Naive B cell (primary cell): ENCODE measurements at regions not wholly inside any gene's neighbourhood (a gene's known extent, or its start where the extent isn't known, plus 50 kb on each side); places are given as distances from the start of the nearest gene placed in this dataset.
A peak's percentile ranks its signal among the peaks of the same experiment; 100 is the strongest.
"Not testable (repeated sequence)": the region's sequence is repeated elsewhere in the genome, so short reads cannot be mapped to it uniquely, and the experiment has no call there.

ENCODE experiments used
- ATAC-seq, 2 donors: fragments of 150-1000 bp; cut with Tn5 transposase; 2 replicates each; pipeline ENCODE4 v1.10.0; 2021; ENCODE audit warnings: low read depth in 2 of 2, mild to moderate bottlenecking in 2 of 2, moderate library complexity in 2 of 2
- DNase-seq: peaks from one replicate; pipeline ENCODE4 v3.0.0; 2022
- H3K27ac Mint-ChIP-seq, 6 donors: one replicate each; pipeline ENCODE4 v1.8.0; 2020 to 2022; ENCODE audit warnings: mild to moderate bottlenecking in 6 of 6, mixed read lengths in 6 of 6, moderate library complexity in 5 of 6, inconsistent platforms in 2 of 6
- H3K27me3 Mint-ChIP-seq, 3 donors: one replicate each; pipeline ENCODE4 v1.8.0; 2021 to 2022; ENCODE audit warnings: mixed read lengths in 3 of 3, mild to moderate bottlenecking in 1 of 3
- H3K36me3 Mint-ChIP-seq, 2 donors: one replicate each; pipeline ENCODE4 v1.8.0; 2020 to 2022; ENCODE audit warnings: mixed read lengths in 2 of 2, inconsistent platforms in 1 of 2, mild to moderate bottlenecking in 1 of 2
- H3K4me1 Mint-ChIP-seq, 3 donors: one replicate each; pipeline ENCODE4 v1.8.0; 2020 to 2022; ENCODE audit warnings: mixed read lengths in 3 of 3, inconsistent platforms in 1 of 3, mild to moderate bottlenecking in 1 of 3, moderate library complexity in 1 of 3
- H3K4me3 Mint-ChIP-seq, 8 donors: one replicate each; pipeline ENCODE4 v1.8.0; 2020 to 2022; ENCODE audit warnings: mild to moderate bottlenecking in 8 of 8, mixed read lengths in 8 of 8, moderate library complexity in 8 of 8, inconsistent platforms in 2 of 8
- H3K9me3 Mint-ChIP-seq, 7 donors: one replicate each; pipeline ENCODE4 v1.8.0; 2020 to 2022; ENCODE audit warnings: mixed read lengths in 7 of 7, mild to moderate bottlenecking in 5 of 7, inconsistent platforms in 2 of 7, moderate library complexity in 1 of 7

- H3K4me1 Mint-ChIP-seq = no peaks in the 10 kb centered on the region
- no peak for DNase-seq
- H3K36me3 Mint-ChIP-seq = no peaks in the 10 kb centered on the region
- H3K9me3 Mint-ChIP-seq = peaks cover 0 to 7% (median 0%) of the 10 kb centered on the region in 7 donors
- no peak overlapping the region for H3K27ac Mint-ChIP-seq
- no peak overlapping the region for H3K4me3 Mint-ChIP-seq
- no peaks in the 10 kb centered on the region for H3K27me3 Mint-ChIP-seq
- no peak for ATAC-seq
Measured at GRCh38 chr10:65788271-65788670, 1137.6 kb upstream of the LRRTM3 start.

- Mint-ChIP-seq H3K9me3 (peaks cover 0 to 7% (median 4%) of the 10 kb centered on the region in 7 donors), H3K36me3 (no peaks in the 10 kb centered on the region), H3K27ac (no peak overlapping the region), H3K4me1 (no peaks in the 10 kb centered on the region), H3K4me3 (no peak overlapping the region), H3K27me3 (no peaks in the 10 kb centered on the region)
- no peak for ATAC-seq
- DNase-seq = no peak
Measured at GRCh38 chr10:65791979-65792378, 1133.9 kb upstream of the LRRTM3 start.

GRCh38 chr10:65793738-65794425 lies 1132.0 kb upstream of the LRRTM3 start:
- Mint-ChIP-seq H3K4me3 (no peak overlapping the region), H3K4me1 (no peaks in the 10 kb centered on the region), H3K36me3 (no peaks in the 10 kb centered on the region), H3K9me3 (peaks cover 0 to 7% (median 5%) of the 10 kb centered on the region in 7 donors), H3K27me3 (no peaks in the 10 kb centered on the region), H3K27ac (no peak overlapping the region)
- no peak for DNase-seq
- no peak for ATAC-seq

GRCh38 chr10:65794861-65795260 lies 1131.0 kb upstream of the LRRTM3 start:
- not testable (repeated sequence) for H3K36me3 Mint-ChIP-seq, H3K9me3 Mint-ChIP-seq, H3K27ac Mint-ChIP-seq, H3K27me3 Mint-ChIP-seq, ATAC-seq, H3K4me3 Mint-ChIP-seq, H3K4me1 Mint-ChIP-seq, DNase-seq

GRCh38 chr10:65796472-65796871 lies 1129.4 kb upstream of the LRRTM3 start:
- no peak overlapping the region for H3K27ac Mint-ChIP-seq
- no peak overlapping the region for H3K4me3 Mint-ChIP-seq
- ATAC-seq (no peak), DNase-seq (no peak)
- H3K36me3 Mint-ChIP-seq = no peaks in the 10 kb centered on the region
- no peaks in the 10 kb centered on the region for H3K4me1 Mint-ChIP-seq
- peaks cover 0 to 5% (median 4%) of the 10 kb centered on the region in 7 donors for H3K9me3 Mint-ChIP-seq
- no peaks in the 10 kb centered on the region for H3K27me3 Mint-ChIP-seq

- no peaks in the 10 kb centered on the region for H3K36me3 Mint-ChIP-seq
- no peak overlapping the region for H3K27ac Mint-ChIP-seq
- H3K4me1 Mint-ChIP-seq = no peaks in the 10 kb centered on the region
- no peaks in the 10 kb centered on the region for H3K27me3 Mint-ChIP-seq
- DNase-seq (no peak), ATAC-seq (no peak)
- no peak overlapping the region for H3K4me3 Mint-ChIP-seq
- H3K9me3 Mint-ChIP-seq = peaks cover 0 to 6% (median 4%) of the 10 kb centered on the region in 7 donors
Measured at GRCh38 chr10:65798133-65798532, 1127.7 kb upstream of the LRRTM3 start.

GRCh38 chr10:65802391-65802790 lies 1123.4 kb upstream of the LRRTM3 start:
- H3K27ac Mint-ChIP-seq = no peak overlapping the region
- ATAC-seq (no peak), DNase-seq (no peak)
- H3K27me3 Mint-ChIP-seq = no peaks in the 10 kb centered on the region
- H3K9me3 Mint-ChIP-seq = peaks cover 0 to 5% (median 4%) of the 10 kb centered on the region in 7 donors
- no peaks in the 10 kb centered on the region for H3K4me1 Mint-ChIP-seq
- no peaks in the 10 kb centered on the region for H3K36me3 Mint-ChIP-seq
- H3K4me3 Mint-ChIP-seq = no peak overlapping the region

GRCh38 chr10:65805511-65805910 lies 1120.3 kb upstream of the LRRTM3 start:
- H3K27me3 Mint-ChIP-seq = no peaks in the 10 kb centered on the region
- H3K4me3 Mint-ChIP-seq = no peak overlapping the region
- H3K9me3 Mint-ChIP-seq = peaks cover 0 to 5% (median 0%) of the 10 kb centered on the region in 7 donors
- ATAC-seq = no peak
- no peaks in the 10 kb centered on the region for H3K4me1 Mint-ChIP-seq
- H3K27ac Mint-ChIP-seq = no peak overlapping the region
- H3K36me3 Mint-ChIP-seq = no peaks in the 10 kb centered on the region
- DNase-seq = no peak

- no peaks in the 10 kb centered on the region for H3K36me3 Mint-ChIP-seq
- no peaks in the 10 kb centered on the region for H3K27me3 Mint-ChIP-seq
- no peak overlapping the region for H3K27ac Mint-ChIP-seq
- H3K4me3 Mint-ChIP-seq = no peak overlapping the region
- peaks cover 0 to 5% (median 0%) of the 10 kb centered on the region in 7 donors for H3K9me3 Mint-ChIP-seq
- no peak for ATAC-seq
- no peaks in the 10 kb centered on the region for H3K4me1 Mint-ChIP-seq
- DNase-seq = no peak
Measured at GRCh38 chr10:65805993-65806392, 1119.8 kb upstream of the LRRTM3 start.

GRCh38 chr10:65808687-65809333 lies 1117.0 kb upstream of the LRRTM3 start:
- no peak overlapping the region for H3K4me3 Mint-ChIP-seq
- H3K36me3 Mint-ChIP-seq = no peaks in the 10 kb centered on the region
- H3K27me3 Mint-ChIP-seq = no peaks in the 10 kb centered on the region
- DNase-seq (no peak), ATAC-seq (no peak)
- H3K9me3 Mint-ChIP-seq = peaks cover 0 to 5% (median 0%) of the 10 kb centered on the region in 7 donors
- H3K27ac Mint-ChIP-seq = peak overlapping the region in 1 of 6 donors; percentile 11
- no peaks in the 10 kb centered on the region for H3K4me1 Mint-ChIP-seq

GRCh38 chr10:65811931-65812525 lies 1113.8 kb upstream of the LRRTM3 start:
- Mint-ChIP-seq H3K4me1 (no peaks in the 10 kb centered on the region), H3K27ac (no peak overlapping the region), H3K9me3 (peaks cover 0 to 1% (median 0%) of the 10 kb centered on the region in 7 donors), H3K4me3 (no peak overlapping the region), H3K27me3 (no peaks in the 10 kb centered on the region), H3K36me3 (no peaks in the 10 kb centered on the region)
- DNase-seq (no peak), ATAC-seq (no peak)

GRCh38 chr10:65816536-65816935 lies 1109.3 kb upstream of the LRRTM3 start:
- no peak for ATAC-seq
- no peak for DNase-seq
- H3K9me3 Mint-ChIP-seq = peaks cover 0 to 4% (median 0%) of the 10 kb centered on the region in 7 donors

GRCh38 chr10:65818990-65819389 lies 1106.8 kb upstream of the LRRTM3 start:
- no peaks in the 10 kb centered on the region for H3K36me3 Mint-ChIP-seq
- no peak for DNase-seq

More at GRCh38 chr10:65816536-65816935, 1109.3 kb upstream of the LRRTM3 start:
- Mint-ChIP-seq H3K27me3 (no peaks in the 10 kb centered on the region), H3K4me3 (no peak overlapping the region), H3K36me3 (no peaks in the 10 kb centered on the region), H3K27ac (no peak overlapping the region), H3K4me1 (no peaks in the 10 kb centered on the region)

GRCh38 chr10:65827359-65827758 lies 1098.5 kb upstream of the LRRTM3 start:
- Mint-ChIP-seq H3K27ac (no peak overlapping the region), H3K4me3 (no peak overlapping the region), H3K27me3 (no peaks in the 10 kb centered on the region), H3K9me3 (peaks cover 0 to 14% (median 4%) of the 10 kb centered on the region in 7 donors), H3K36me3 (no peaks in the 10 kb centered on the region), H3K4me1 (no peaks in the 10 kb centered on the region)
- no peak for DNase-seq
- ATAC-seq = no peak

More at GRCh38 chr10:65818990-65819389, 1106.8 kb upstream of the LRRTM3 start:
- H3K27ac Mint-ChIP-seq = no peak overlapping the region
- H3K27me3 Mint-ChIP-seq = no peaks in the 10 kb centered on the region
- no peaks in the 10 kb centered on the region for H3K4me1 Mint-ChIP-seq
- no peak overlapping the region for H3K4me3 Mint-ChIP-seq
- ATAC-seq = no peak
- H3K9me3 Mint-ChIP-seq = peaks cover 0 to 9% (median 0%) of the 10 kb centered on the region in 7 donors
